GM18520 (cell line): ENCODE measurements at regions not wholly inside any gene's neighbourhood (a gene's known extent, or its start where the extent isn't known, plus 50 kb on each side); places are given as distances from the start of the nearest gene placed in this dataset.

Experiments used
- ATAC-seq: cut with Tn5 transposase; IDR thresholded peaks from one replicate; pipeline ENCODE4 v1.9.1; 2021; ENCODE audit not compliant: unreplicated experiment

DNA sequence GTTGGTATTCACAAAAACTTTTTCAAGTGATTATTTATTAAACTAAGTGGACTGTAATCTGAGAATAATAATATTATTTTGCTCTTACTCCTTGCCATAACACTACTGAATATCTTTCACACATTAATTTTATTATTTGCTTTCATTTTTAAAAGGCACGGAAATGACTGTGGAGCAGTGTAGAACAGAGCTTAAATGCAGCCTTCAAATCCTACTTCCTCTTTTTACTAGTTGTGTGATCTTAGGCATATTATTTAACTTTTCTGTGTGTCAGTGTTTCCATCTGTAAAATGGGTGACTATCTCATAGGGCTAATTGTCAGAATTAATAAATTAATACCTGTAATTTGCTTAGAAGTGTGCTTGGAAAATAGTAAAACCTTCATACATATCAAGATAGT lies 55.5 kb upstream of the SLC8A1 start:
- peak; percentile 95 for ATAC-seq

GRCh38 chr2:40510304-40510703 lies 58.4 kb upstream of the SLC8A1 start:
- ATAC-seq, result no peak

GRCh38 chr2:40511661-40512213 lies 59.8 kb upstream of the SLC8A1 start:
- no peak for ATAC-seq

- ATAC-seq, result no peak
Measured at GRCh38 chr2:40512256-40512655, 60.4 kb upstream of the SLC8A1 start.

DNA sequence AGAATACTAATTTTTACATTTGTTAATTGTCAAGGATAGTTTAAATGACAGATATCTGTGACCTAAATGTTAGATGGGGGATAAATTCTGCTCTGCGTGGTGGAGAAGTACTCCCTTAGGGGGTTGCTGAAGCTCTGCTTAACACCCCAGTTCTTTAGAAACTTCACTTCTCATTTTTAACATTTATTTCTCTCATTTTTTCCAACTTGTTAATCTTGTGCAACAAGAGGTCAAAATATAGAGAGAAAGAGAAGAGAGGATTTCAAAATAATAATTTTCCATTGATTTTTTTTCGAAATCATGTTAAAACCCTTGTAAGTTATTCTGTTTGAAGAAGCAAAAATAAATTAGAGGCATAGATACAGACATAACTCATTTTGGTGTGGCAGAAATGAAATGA lies 61.3 kb upstream of the SLC8A1 start:
- no peak for ATAC-seq

- ATAC-seq, result no peak
Measured at GRCh38 chr2:40516604-40517003, 64.7 kb upstream of the SLC8A1 start.

DNA sequence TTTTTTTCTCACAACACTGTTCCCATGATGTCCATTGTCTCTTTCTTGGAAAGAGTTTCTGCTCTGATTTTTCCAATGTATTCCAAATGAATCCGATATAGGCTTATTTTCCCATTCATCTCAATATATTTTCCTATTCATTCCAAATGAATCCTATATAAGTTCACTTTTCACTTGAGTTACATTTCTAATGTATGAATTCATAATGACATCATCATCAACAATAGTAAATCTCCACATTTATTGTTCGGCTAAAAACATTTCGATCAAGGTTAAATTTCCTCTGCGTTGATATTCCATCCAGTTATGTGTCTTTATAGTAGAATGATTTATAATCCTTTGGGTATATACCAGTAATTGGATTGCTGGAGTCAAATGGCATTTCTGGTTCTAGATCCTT lies 76.7 kb upstream of the SLC8A1 start:
- no peak for ATAC-seq

DNA sequence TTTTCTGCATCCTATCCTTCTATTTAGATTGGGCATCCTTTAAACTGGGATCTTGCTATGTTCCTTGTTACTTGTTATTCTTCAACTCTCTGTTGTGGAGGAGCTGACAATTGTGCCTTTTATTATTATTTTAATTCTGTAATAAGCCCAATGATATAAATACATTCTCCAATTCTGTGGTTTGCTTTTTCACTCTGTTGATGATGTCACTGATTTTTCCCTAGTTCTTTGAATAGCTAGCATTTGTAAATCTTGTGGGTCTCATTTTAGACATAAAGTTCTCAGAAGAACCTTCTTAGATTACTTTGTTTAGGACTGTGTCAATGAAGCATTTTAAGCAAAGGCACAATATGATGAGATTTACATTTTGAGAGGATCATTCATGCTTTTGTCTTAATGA lies 79.5 kb upstream of the SLC8A1 start:
- no peak for ATAC-seq

GRCh38 chr2:40534528-40534927 lies 82.6 kb upstream of the SLC8A1 start:
- ATAC-seq, result no peak

DNA sequence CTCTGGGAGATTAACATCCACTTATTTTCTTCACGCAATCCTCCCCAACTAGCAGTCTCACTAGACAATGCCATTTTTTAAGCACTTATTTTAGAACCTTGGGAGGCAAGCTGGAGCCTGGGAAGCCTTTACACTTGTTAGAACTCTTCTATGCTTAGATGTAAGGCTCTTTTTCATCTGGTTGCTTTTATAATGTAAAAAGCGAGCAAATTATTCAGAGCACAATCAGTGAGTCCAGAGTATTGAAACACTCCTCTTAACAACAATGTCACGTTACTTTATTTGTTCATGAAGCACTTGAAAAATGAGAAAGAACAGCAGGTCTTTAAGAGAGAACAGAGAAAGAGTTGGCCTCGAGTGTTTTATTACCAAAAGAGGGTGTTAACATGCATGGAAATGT lies 84.1 kb upstream of the SLC8A1 start:
- no peak for ATAC-seq

DNA sequence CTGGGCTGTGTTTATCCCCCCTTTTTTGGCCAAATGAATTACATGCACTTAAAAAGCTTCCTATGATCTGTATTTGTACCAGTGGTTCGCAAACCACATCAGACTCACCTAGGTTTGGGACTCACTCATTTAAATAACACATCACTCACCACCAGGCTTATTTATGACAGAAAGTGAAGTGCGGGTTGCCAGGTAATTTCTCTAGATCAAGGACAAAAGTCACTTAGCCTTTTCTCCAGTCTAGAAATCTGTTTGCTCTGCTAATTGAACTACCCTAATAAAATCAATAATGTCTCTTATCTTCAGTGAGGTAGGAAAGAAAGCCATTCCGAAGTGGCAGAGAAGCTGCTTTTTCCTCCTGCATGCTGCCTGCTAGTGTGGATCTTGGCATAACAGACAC lies 88.1 kb upstream of the SLC8A1 start:
- ATAC-seq, result no peak

- no peak for ATAC-seq
Measured at GRCh38 chr2:40543381-40543780, 91.5 kb upstream of the SLC8A1 start.

GRCh38 chr2:40544072-40544471 lies 92.2 kb upstream of the SLC8A1 start:
- no peak for ATAC-seq

DNA sequence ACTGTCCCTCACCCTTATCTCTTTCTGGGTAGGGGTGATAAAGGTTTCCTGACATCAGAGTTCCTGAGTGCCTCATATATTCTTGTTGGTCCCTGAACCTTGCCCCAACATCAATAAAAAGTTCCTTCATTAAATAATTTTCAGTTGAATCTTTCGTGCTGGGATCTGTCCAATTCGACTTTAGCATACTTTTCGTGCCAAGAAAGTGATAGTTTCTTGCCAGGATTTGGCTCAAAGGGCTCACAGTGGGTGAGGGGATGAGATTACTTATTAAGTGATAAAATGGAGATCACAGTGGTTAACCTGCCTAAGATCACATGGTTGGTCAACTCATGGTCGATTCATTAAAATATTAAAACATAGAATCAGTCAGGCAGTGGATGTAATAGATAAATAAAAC lies 93.8 kb upstream of the SLC8A1 start:
- no peak for ATAC-seq

GRCh38 chr2:40546439-40547191 lies 94.7 kb upstream of the SLC8A1 start:
- no peak for ATAC-seq

DNA sequence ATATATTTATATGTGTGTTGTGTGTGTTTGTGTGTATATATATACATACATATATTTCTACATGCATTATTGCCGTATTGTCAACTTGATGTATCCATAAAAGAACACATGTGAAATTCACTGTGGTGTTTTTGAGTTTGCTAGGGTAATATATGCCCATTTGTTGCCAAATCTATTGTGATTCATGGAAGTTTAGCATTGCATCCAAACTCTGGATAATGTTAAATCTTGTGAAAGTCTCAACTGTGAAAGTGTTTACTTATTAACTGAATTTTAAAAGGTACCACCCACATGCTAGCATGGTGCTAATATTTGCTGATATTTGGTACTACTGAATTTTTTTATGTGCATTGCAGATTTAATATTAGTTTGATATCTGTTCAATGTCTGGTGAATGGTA lies 96.6 kb upstream of the SLC8A1 start:
- ATAC-seq, result no peak

- no peak for ATAC-seq
Measured at GRCh38 chr2:40550085-40550484, 98.2 kb upstream of the SLC8A1 start.

DNA sequence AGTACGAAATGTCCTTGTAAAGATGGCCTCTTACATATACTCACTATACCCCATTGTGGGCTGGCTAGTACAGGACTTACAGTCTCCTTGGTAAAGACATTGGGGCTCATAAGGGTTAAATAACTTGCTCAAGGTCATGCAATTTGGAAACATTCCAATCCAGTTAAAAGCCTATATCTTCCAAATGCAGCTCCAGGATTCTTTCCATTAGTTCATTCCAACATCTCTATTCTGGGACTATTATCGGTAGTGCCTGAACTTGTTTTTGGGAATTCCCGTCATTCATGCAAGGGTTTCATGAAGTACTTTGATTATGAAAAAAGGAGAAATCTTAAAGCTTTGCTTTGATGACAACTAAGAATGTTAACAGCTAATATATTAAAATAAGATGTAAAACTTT lies 99.2 kb upstream of the SLC8A1 start:
- no peak for ATAC-seq

GRCh38 chr2:40554665-40555294 lies 102.9 kb upstream of the SLC8A1 start:
- ATAC-seq, result peak; percentile 88

DNA sequence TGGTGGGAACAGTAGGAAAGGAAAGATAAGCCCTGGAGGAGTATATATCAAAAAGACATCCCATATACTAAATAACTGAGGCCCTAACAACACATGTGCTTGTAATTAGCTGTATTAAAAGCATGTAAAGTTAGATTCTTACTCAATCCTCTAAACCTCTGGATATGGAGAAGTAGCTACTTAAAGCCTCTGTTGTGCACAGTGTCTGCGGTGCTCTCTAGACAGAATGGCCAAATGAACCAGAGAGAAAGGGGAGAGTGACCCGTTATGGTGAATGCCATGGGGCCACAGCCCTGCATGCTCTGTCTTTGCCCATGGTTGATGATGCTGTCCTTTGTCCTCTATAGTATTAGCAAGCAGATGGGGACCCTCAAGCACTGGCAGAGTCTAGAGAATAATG lies 104.4 kb upstream of the SLC8A1 start:
- ATAC-seq, result no peak

GRCh38 chr2:40556739-40557138 lies 104.8 kb upstream of the SLC8A1 start:
- ATAC-seq, result no peak

- no peak for ATAC-seq
Measured at GRCh38 chr2:40558761-40559160, 106.9 kb upstream of the SLC8A1 start.

DNA sequence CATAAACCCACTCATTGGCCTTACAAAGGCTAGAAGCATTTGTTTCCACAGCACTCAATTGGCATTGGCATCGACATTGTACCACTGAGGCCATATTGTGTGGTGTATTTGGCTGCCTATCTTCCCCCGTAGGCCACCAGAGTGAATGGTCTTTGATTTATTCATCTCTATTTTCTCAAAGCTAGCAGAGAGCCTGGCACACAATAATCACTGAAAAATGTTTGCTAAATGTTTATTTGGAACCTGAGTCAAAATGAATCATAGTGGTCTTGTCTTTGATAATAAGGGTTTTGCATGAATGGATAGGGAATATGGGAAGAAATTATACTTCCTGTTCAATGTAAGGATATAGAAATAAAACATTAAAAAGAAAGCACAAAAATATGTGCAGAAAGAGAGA lies 107.3 kb upstream of the SLC8A1 start:
- no peak for ATAC-seq
